ENCODE measurements at regions not wholly inside any gene's neighbourhood (a gene's known extent, or its start where the extent isn't known, plus 50 kb on each side); places are given as distances from the start of the nearest gene placed in this dataset.
"Not testable (repeated sequence)": the region's sequence is repeated elsewhere in the genome, so short reads cannot be mapped to it uniquely, and the experiment has no call there.

DNA sequence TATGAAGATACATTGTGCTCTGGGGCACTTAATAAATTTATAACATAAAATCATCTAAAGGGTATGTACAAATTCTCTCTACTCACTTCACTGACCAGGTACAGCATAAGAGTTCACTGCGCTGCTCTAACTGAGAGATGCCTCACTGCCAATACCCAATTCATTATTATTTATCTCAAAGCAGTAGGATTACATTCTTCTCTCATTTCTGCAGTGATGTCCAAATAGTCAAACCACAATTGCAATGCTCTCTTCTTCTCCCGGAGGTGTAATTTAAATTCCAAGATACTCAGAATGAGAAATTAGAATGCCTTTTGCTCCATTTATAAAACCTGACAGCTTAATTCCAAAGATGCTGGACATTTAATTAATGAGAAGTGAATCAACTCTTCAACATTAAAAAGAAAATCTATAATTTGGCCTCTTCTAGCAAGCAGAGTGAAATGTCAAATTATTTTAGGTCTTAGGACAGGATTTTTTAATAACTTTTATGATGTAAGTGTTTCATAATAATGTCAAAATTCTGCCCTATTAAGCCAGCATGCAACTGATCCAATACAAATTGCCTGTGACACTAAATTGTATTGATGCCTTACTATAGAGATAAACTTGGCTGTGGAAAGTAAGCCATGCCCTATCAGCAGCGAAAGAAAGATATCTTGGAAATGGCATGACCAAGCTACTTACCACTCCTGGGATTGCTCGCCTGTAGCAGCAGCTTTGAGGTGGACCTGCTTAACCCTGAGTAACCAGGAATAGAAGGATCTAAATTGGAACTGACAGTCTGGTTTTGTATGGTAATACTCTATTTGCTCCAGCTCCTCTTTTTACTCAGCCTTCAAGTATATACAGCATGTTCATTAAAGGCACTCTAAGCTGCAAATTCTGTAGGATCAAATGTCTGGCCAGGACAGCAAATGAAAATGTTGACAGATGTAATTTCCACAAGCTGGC is 374.2 kb upstream of the TYRP1 start:
- Histone ChIP-seq H3K9me3 (replicated peaks; ENCODE audit: insufficient read depth, low read length) (no peaks in the 10 kb centered on the region), H3K9me2 (replicated peaks; ENCODE audit: insufficient read depth, low read length) (no peaks in the 10 kb centered on the region), H3K27me3 (replicated peaks; ENCODE audit: insufficient read depth, low read length) (no peaks in the 10 kb centered on the region), H3K4me1 (ENCODE audit: low read length) (no peaks in the 10 kb centered on the region), H3K4me2 (ENCODE audit: low read depth, low read length) (no peak overlapping the region), H3K27ac (ENCODE audit: low read length) (no peak overlapping the region), H2AFZ (ENCODE audit: low read length) (no peak overlapping the region), H4K20me1 (ENCODE audit: insufficient read depth, low read length) (no peaks in the 10 kb centered on the region), H3F3A (ENCODE audit: insufficient read depth, low read length) (no peaks in the 10 kb centered on the region), H3K4me3 (ENCODE audit: low read length) (no peak overlapping the region), H3K36me3 (replicated peaks; ENCODE audit: insufficient read depth, low read length) (no peaks in the 10 kb centered on the region), H3K9ac (ENCODE audit: low read length) (no peak overlapping the region), H3K79me2 (ENCODE audit: low read length) (no peaks in the 10 kb centered on the region)
- DNase-seq: no peak
- TF ChIP-seq, protein P1, sequence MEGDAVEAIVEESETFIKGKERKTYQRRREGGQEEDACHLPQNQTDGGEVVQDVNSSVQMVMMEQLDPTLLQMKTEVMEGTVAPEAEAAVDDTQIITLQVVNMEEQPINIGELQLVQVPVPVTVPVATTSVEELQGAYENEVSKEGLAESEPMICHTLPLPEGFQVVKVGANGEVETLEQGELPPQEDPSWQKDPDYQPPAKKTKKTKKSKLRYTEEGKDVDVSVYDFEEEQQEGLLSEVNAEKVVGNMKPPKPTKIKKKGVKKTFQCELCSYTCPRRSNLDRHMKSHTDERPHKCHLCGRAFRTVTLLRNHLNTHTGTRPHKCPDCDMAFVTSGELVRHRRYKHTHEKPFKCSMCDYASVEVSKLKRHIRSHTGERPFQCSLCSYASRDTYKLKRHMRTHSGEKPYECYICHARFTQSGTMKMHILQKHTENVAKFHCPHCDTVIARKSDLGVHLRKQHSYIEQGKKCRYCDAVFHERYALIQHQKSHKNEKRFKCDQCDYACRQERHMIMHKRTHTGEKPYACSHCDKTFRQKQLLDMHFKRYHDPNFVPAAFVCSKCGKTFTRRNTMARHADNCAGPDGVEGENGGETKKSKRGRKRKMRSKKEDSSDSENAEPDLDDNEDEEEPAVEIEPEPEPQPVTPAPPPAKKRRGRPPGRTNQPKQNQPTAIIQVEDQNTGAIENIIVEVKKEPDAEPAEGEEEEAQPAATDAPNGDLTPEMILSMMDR (IDR thresholded peaks at IDR 0.05; ENCODE audit: low read length): no peak
- TF ChIP-seq EZH2phosphoT487 (IDR thresholded peaks at IDR 0.05; ENCODE audit: low read length) (no peak), EZH2 (optimal IDR thresholded peaks at IDR 0.05; ENCODE audit: low read depth, low read length) (no peak)

DNA sequence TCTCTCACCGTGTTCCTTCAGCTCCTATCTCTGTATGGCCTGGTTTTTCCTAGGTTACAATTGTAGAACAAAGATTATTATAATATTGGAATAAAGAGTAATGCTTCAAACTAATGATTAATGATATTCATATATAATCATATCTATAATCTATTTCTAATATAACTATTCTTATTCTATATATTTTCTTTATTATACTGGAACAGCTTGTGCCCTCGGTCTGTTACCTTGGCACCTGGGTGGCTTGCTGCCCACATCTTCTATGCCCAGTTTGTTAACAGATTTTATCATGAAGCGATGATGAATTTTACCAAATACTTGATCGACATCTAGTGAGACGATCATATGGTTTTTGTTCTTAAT is 363.6 kb upstream of the TYRP1 start:
- no peaks in the 10 kb centered on the region for H3K9me2 ChIP-seq (replicated peaks; ENCODE audit: insufficient read depth, low read length)
- H3K4me2 ChIP-seq (ENCODE audit: low read depth, low read length): no peak overlapping the region
- no peak overlapping the region for H3K9ac ChIP-seq (ENCODE audit: low read length)
- no peaks in the 10 kb centered on the region for H3K4me1 ChIP-seq (ENCODE audit: low read length)
- H3F3A ChIP-seq (ENCODE audit: insufficient read depth, low read length): no peaks in the 10 kb centered on the region
- no peak for DNase-seq
- H3K27me3 ChIP-seq (replicated peaks; ENCODE audit: insufficient read depth, low read length): no peaks in the 10 kb centered on the region
- H3K36me3 ChIP-seq (replicated peaks; ENCODE audit: insufficient read depth, low read length): no peaks in the 10 kb centered on the region
- no peaks in the 10 kb centered on the region for H4K20me1 ChIP-seq (ENCODE audit: insufficient read depth, low read length)
- no peak overlapping the region for H3K4me3 ChIP-seq (ENCODE audit: low read length)
- no peak overlapping the region for H2AFZ ChIP-seq (ENCODE audit: low read length)
- H3K79me2 ChIP-seq (ENCODE audit: low read length): no peaks in the 10 kb centered on the region
- H3K9me3 ChIP-seq (replicated peaks; ENCODE audit: insufficient read depth, low read length): no peaks in the 10 kb centered on the region
- no peak overlapping the region for H3K27ac ChIP-seq (ENCODE audit: low read length)
- TF ChIP-seq, protein P1 (IDR thresholded peaks at IDR 0.05; ENCODE audit: low read length): no peak
- TF ChIP-seq EZH2 (optimal IDR thresholded peaks at IDR 0.05; ENCODE audit: low read depth, low read length) (no peak), EZH2phosphoT487 (IDR thresholded peaks at IDR 0.05; ENCODE audit: low read length) (no peak)

DNA sequence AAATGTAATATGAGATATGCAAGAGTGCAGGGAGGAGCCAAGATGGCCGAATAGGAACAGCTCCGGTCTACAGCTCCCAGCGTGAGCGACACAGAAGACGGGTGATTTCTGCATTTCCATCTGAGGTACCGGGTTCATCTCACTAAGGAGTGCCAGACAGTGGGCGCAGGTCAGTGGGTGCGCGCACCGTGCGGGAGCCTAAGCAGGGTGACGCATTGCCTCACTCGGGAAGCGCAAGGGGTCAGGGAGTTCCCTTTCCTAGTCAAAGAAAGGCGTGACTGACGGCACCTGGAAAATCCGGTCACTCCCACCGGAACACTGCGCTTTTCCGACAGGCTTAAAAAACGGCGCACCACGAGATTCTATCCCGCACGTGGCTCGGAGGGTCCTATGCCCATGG is 359.2 kb upstream of the TYRP1 start:
- H3K79me2 ChIP-seq (ENCODE audit: low read length); H3K27ac ChIP-seq (ENCODE audit: low read length); H3K9me3 ChIP-seq (replicated peaks; ENCODE audit: insufficient read depth, low read length); H3K9ac ChIP-seq (ENCODE audit: low read length); DNase-seq; H3K4me1 ChIP-seq (ENCODE audit: low read length); H3K4me3 ChIP-seq (ENCODE audit: low read length); H4K20me1 ChIP-seq (ENCODE audit: insufficient read depth, low read length); H3K9me2 ChIP-seq (replicated peaks; ENCODE audit: insufficient read depth, low read length); H3K36me3 ChIP-seq (replicated peaks; ENCODE audit: insufficient read depth, low read length); H3K4me2 ChIP-seq (ENCODE audit: low read depth, low read length); H2AFZ ChIP-seq (ENCODE audit: low read length); H3F3A ChIP-seq (ENCODE audit: insufficient read depth, low read length); H3K27me3 ChIP-seq (replicated peaks; ENCODE audit: insufficient read depth, low read length): not testable (repeated sequence)

DNA sequence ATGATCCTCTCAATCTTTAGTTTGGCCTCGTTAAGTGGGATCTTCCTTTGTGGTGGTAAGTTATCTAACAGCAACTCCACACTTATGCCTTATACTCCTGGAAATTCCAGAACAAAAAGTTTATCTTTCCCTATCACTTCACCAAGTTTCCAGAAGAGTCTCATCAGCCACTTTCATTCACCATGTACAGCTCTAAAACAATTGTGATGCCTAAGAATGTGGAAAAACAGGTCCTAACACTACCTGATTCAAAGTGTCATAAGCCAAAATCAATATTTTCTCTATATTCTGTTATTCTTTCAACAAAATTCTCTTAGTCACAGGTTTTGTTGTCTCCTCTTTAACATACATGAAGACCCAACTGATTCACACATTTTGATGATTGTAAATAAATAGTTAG is 342.4 kb upstream of the TYRP1 start:
- TF ChIP-seq, protein P1 (IDR thresholded peaks at IDR 0.05; ENCODE audit: low read length): no peak
- TF ChIP-seq EZH2 (optimal IDR thresholded peaks at IDR 0.05; ENCODE audit: low read depth, low read length) (no peak), EZH2phosphoT487 (IDR thresholded peaks at IDR 0.05; ENCODE audit: low read length) (no peak)
- Histone ChIP-seq H3K9me2 (replicated peaks; ENCODE audit: insufficient read depth, low read length) (no peaks in the 10 kb centered on the region), H3K9ac (ENCODE audit: low read length) (no peak overlapping the region), H3K27me3 (replicated peaks; ENCODE audit: insufficient read depth, low read length) (no peaks in the 10 kb centered on the region), H3K27ac (ENCODE audit: low read length) (no peak overlapping the region), H3F3A (ENCODE audit: insufficient read depth, low read length) (no peaks in the 10 kb centered on the region), H3K4me2 (ENCODE audit: low read depth, low read length) (no peak overlapping the region), H3K36me3 (replicated peaks; ENCODE audit: insufficient read depth, low read length) (no peaks in the 10 kb centered on the region), H3K79me2 (ENCODE audit: low read length) (no peaks in the 10 kb centered on the region), H3K4me3 (ENCODE audit: low read length) (no peak overlapping the region), H2AFZ (ENCODE audit: low read length) (no peak overlapping the region), H3K9me3 (replicated peaks; ENCODE audit: insufficient read depth, low read length) (no peaks in the 10 kb centered on the region), H3K4me1 (ENCODE audit: low read length) (no peaks in the 10 kb centered on the region), H4K20me1 (ENCODE audit: insufficient read depth, low read length) (no peaks in the 10 kb centered on the region)
- DNase-seq: no peak

Measured in MM.1S (cell line).